Right kidney (tissue), 1 donor: ENCODE measurements at regions not wholly inside any gene's neighbourhood (a gene's known extent, or its start where the extent isn't known, plus 50 kb on each side); places are given as distances from the start of the nearest gene placed in this dataset.

Experiments
- DNase-seq: peaks from one replicate; pipeline ENCODE4 v3.0.0-alpha.2; 2016

DNA sequence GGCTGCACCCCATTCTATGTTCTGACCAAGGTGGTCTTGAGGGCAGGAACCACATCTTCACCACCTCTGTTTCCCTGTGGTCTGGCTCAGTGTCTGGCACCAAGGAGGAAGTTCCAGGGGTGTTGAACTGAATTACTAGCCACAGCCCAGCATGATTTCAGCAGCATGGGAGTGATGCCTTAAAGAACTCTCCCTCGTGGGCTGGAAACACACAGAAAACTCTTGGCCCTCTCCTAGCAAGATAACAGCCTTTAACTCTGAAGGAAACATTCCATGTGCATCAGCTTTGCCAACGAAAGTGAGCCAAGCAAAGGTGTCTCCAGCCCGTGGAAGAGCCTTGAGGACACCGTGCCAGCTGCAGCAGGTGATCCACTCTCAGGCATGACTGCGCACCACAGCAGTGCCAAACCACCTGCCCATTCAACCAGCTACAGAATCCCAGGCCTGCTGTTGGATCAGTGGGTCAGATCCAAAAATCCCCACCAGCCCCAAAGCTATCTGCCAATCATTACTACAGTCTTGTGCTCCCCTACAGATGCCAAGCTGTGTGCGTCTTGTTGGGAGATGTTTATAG, 124.8 kb downstream of the TTC32 start:
- DNase-seq: no peak

DNA sequence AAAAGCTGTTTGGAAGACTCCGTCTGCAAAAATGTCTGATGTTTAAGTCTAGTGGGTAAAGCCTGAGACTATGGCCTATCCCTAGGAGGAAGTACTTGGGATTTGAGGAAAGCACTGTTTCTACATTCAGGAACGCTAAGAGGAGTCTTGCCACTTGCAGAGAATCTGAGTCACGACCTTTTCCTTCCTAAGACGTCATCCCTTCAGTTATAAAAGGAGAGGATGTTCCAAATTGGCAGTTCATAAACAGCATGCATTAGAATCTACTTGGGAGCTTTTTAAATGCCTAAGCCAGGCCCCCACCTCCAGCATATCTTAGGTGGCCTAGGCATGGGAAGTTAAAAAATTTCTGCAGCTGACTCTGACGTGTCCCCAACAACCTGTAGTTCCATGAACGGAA, 125.9 kb downstream of the TTC32 start:
- no peak for DNase-seq

DNA sequence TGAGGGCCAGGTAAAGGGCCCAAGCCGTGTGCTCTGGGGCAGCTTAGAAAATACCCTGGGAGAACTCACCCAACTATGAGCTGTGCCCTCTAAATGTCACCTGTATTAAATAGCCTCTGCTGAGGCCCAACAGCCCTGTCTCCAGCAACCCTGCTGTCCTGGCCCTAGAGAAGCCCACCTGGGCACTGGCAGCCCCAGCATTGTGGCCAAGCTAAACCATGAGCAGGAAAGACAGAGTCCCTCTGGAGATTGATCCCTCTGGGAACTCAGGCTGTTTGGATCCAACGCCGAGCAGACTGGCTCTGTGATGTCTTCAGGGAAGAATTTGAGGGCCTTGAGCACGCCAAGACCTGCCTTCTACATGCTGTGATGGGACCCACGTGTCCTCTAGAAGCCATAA, 126.5 kb downstream of the TTC32 start:
- no peak for DNase-seq

DNA sequence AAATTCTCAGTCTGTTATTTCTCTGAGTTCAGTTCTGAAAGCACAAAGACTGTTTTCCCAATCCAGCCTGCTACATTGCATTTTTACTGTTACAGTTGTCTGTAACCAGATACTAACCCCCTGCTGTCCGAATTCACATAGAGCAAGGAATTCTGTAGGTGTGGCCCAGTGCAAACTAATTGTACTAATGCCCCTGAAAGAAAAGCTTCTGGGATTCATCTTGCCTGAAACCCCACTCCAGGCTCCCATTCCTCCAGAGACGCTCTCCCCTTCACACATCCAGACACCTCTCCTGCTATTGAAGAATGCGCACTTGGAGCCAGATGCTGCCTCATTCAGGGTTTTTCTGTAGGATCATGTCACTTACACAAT, 127.0 kb downstream of the TTC32 start:
- no peak for DNase-seq

DNA sequence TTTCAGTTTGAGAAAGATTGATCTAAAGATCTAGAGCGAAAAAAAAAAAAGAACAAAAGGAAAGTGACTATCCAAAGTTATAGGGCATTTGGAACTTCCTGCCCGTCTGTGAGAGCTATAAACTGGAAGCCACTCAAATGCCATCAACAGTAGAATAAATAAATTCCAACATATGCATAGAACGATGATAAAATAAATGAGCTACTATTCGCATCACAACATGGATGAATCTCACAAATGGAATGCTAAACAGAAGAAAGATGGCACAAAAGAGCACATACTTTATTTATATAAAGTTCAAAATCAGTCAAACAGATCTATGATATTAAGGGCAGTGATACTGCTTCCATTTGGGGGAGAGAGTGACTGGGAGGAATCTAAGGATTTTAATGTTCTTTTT, 128.8 kb downstream of the TTC32 start:
- DNase-seq: no peak

DNA sequence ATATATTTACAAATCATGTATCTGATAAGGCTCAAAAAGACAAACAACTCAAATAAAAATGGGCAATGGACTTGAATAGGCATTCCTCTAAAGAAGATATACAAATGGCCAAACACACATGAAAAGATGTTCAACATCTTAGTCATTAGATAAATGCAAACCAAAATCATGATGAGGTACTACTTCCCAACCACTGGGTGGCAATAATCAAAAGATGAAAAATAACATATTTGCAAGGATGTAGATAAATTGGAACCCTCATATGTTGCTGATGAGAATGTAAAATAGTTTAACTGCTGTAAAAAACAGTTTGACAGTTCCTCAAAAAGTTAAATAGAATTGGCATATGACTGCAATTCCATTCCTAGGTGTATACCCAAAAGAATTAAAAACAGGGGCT, 132.3 kb downstream of the TTC32 start:
- no peak for DNase-seq

DNA sequence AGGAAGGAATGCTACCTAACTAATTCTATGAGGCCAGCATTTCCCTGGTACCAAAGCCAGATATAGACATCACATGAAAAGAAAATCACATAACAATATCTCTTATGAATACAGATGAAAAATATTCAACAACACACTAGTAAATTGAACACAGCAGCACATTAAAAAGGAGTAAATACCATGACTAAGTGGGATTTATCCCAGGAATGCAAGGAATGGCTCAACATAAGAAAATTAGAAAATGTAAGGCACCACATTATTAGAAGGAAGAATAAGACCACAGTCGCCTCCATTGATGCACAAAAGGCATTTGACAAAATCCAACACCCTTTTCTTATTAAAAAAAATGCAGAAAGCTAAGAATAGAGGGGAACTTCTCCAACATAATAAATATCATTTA, 133.9 kb downstream of the TTC32 start:
- DNase-seq: no peak

DNA sequence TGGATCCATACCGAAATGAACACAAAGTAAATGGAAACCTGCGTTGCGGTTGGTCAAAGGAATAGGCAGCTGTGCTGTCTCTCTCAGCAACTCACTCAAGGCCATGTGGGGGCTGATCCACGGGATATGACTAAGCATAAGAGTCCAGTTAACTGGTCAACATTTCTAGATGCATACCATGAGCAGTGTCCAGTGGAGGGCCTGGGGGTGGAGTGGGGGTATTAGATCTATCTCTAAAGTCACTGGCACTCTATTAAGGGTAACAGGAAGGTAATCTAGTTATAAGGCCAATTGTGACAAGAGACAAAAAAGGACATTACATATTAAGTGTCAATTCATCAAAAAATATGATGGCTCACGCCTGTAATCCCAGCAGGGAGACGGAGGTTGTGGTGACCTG, 136.8 kb downstream of the TTC32 start:
- no peak for DNase-seq

DNA sequence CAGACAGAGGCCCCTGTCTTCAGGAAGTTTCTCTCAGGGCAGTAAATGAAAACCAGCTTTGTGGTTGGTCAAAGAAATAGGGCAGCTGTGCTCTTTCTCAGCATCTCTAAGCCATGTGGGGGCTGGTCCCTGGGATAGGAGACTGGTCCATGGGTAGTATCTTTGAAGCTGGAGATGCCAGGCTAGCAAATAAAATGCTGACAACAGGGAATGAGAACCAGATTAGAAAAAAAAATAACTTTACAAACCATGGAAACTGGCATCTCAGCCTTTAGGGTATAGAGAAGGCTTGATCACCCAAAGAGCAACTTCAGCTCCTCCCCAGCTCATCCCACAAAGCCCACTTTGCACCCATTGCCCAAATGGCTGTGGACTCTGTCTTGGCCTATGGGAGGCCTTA, 138.1 kb downstream of the TTC32 start:
- DNase-seq: no peak

DNA sequence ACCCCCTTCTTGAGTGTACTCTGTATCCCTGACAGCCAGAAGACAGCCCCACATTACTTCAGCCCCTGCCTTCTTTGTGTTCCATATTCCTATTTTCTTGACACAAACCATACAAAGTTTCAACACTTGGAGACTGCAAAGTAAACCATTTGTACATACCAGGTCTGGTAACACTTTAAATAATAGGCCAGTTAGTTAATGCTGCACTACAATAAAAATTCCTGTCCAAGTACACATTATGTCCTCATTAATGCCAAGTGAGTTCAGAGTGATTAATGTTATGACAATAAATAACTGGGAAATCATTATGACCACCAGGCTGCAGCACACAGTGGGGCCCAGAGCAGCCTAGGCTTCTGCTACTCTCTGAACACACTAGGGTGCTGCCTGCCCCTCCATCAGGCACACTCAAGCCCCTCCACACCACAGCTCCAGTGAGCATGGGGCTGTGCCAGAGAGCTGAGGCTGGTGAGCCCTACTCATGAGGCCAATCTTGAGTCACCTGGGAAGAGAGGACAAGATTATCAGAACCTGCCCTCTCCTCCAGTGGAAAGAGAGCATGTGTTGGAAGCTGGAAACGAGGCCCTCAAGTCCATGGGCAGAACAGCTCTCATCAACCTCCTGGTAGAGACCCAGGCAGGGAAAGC, 138.7 kb downstream of the TTC32 start:
- DNase-seq: no peak

DNA sequence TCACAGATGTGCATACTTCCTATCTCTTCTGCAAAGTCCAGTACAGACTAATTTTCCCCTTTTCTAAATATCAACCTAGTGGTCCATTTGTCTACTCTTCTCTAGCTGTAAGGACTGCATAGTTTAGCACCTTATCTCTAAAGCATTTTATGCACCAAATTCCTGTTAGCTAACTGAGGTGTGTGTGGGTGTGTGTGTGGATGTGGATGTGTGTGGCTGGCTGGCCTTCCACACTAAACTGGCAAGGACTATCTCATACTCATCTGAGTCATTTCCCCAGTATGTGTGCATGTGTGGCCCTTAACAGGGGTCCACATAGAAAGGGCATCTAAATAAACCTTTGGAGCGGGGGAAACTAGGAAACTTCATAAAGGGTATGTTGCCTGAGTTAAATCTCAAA, 139.6 kb downstream of the TTC32 start:
- no peak for DNase-seq

DNA sequence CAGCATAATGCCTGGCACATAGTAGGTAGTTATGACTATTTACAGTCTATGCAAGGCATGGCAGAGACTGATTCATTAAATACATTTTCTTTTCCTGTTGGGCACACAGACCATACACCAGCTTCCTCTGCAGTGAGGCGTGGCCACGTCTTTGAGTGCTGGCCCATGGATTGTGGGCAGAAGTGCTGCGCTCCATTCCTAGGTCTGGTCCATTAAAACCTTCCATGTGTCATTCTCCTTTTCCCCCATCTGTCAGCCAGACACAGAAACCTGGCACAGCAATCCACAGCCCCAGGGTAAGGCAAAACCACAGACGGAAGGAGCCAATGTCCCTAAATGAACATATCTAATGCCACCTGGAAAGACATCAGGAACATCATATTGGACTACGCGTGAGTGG, 141.9 kb downstream of the TTC32 start:
- no peak for DNase-seq

DNA sequence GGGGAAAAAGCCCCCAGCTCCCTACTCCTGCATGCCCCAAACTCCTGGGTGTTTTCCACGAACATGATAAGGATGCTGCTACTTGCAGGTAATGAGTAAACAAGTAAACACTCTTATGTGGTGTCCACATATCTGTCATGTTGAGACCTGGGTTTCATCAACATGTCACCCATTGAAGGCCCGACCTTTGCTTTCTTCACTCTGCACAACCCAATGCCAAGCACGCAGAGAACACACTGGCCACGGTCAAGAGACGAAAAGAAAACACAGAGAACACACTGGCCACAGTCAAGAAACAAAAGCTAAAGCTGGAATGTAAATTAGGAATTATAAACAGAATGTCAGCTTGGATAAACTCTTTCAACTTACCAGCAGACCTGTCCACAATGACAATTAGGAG, 143.1 kb downstream of the TTC32 start:
- DNase-seq: no peak

DNA sequence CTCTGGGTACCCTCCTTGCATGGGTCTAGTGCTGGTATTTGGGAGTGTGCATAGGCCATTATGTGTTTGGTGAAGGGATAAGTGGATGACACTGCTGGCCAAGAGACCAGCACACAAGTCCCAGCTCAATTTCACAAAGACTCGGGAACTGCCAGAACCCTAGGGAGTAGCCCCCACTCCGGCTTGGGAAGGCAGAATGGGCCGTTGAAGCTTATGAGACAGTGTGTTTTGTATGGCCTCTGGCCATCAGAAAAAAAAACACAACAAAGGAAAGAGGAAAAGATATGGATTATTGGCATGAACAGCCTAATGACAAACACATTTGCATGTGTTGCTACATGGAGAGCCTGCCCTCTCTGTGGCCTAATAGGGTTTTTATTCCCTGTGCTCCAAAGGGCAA, 144.2 kb downstream of the TTC32 start:
- DNase-seq: no peak

DNA sequence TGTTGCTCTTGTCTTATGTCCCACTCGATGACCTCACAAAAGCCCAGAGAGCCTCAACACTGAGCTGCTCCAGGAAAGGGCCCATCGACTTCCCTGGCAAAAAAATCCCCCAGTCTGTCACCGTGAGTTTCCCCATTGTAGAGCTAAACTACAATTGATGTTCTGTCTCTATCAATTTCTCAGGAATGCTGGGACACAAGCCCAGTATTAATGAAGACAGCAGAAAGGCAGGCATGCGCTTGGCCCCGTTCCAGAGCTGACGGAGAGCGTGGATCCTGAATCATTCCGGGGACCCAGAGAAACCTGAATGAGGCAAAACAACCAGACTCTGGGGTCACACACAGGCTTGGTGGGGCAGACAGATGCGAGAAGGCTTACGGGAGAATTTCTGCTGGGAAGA, 146.9 kb downstream of the TTC32 start:
- no peak for DNase-seq

DNA sequence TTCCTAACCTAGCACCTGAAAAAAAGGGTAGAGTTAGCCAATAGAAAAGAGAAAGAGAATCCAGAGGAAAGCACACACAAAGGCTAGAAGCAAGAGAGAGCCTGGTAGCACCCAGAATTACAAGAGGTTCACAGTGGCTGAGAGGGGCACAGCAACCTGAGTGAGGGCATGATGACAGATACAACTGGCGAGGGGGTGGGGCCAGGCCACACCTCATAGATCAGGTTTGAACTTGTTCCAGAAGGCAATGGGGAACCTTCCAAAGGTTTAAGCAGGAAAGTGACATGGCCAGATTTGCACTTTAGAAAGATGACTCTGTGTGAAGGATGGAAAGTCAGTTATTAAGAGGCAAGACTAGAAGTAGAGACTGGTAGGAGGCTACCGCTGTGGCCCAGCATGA, 148.0 kb downstream of the TTC32 start:
- no peak for DNase-seq

DNA sequence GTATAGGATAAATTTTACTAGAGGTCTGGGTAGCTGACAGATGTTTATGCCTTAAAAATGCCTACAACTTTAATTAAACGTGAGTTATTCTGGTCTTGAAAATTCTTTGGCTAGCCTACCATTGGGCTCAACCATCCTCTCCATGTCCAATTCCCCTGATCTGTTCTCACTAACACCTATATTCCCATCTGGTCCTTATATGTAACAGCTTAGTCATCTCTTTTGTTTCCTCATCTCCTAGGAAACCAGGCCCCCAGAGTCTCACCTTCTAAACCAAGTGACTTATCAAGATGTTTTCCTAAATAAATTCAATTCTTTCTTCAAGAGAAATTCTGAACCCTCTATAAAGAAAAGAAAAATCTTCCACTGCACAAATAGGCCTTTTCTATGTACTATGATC, 148.5 kb downstream of the TTC32 start:
- no peak for DNase-seq

DNA sequence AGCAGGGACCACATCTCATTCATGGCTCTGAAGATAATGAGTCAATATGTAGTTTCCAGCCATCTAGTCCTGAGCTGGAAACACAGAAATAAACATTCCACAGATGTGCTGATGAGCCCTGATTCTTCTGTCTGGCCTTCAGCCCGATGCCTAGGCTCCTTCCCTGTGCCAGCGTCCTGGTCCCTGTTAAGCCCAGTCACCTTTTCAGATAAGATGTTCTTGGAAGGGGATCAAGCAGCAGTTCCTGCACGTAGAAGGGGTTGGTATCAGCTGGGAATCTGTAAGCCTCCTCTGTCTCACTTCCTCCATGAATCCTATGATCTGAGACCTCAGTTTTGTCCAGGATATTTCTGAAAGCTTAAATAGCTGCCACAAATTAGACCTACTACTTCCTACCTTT, 149.3 kb downstream of the TTC32 start:
- no peak for DNase-seq

DNA sequence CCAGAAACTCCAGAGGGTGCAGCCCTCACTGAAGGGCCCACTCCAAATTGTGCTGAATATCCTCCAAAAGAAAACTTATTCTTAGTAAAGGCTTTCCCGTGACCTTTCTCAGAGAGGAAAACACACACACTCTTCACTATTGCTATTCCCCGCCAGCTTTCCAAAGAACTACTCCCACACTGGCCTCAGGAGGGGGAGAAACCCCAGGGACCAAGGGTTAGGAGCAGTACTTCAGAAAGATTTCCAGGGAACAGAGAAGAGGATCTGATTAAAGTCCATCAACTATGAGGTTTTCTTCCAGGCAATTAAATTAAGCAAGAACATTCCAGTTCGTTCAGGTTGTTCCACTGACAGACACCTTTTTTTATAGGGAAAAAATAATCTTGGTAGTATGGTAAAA, 150.2 kb downstream of the TTC32 start:
- DNase-seq: no peak

DNA sequence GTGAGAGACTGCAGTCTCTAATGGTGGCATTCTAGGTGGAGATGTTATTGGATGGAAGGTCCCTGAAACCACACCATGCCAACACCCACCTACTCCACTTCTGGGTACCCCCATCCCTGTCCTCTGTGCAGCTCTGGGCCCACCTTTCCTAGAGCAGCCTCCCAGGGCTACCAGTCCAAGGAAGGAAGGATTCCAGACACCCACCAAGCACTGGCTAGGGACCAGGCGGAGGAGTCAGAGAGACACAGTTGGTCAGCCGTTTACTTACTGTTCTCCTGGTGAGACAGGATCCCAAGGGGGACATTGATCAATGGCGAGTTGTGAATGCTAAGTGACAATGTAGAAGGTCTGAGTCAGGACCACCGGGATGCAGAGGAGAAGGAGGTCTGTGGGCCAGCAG, 151.6 kb downstream of the TTC32 start:
- no peak for DNase-seq

DNA sequence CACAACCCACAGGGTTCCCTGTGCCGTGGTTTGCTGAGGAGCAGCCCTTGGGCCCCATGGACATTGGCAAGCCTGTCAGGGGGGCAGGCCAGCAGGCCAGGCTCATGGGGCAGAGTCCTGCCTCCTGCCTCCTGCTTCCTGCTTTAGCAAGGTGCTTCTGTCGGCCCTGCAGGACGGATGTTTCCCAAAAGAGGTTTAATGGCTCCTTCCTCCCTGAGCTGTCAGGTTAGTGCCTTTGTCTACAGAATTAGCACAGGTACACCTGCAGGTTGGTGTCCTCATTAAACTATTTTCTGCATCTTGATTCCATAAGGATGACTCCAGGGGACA, 152.3 kb downstream of the TTC32 start:
- no peak for DNase-seq

DNA sequence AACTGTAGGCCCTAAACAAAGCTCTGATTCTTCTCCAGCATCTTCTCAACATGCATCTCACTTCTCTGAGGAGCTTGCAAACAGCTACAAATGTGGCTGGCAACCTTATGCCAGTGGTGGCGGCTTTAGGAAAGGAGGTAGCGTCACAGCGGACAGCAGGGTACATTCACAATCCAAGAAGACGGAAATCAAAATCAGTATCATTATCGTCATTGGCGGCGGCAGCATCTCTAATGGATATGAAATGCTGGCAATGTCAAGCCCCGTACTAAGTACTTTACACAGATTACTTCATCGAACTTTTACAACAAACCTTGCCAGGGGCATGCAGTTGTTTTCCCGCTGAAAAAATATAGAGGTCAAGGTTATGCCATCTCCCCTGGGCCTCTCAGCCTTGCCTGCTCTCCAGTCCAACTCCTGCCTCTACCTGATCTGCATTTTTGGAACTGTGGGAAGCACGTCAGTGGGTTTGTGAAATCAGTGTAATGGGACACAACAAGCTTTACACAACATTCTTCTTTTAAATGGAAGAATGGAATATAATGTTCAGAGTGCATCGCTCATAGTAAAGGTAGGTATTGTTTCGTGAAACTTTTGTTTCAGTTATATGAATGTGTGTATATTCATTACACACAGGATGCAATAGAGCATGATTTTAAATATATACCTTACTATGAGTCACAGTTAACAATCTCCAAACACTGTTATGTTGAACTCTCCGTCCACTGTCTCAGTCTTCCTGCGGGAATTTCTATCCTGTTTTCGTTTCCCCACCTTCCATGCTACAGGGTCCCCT, 152.9 kb downstream of the TTC32 start:
- DNase-seq: no peak

DNA sequence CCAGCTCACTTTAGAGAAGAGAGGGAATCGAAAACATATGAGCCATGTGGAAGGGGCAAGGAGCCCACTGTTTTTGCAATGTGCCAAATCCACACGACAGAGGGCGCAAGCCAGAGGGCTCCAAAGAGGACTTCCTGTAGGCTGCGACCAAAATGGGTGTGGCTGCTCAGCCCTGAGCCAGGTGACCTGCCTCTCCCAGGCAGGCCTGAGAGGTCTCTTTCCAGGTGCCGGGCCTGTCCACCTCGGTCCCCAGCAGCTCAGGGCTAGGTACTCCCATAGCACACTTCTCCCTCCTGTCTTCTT, 153.8 kb downstream of the TTC32 start:
- DNase-seq: no peak

DNA sequence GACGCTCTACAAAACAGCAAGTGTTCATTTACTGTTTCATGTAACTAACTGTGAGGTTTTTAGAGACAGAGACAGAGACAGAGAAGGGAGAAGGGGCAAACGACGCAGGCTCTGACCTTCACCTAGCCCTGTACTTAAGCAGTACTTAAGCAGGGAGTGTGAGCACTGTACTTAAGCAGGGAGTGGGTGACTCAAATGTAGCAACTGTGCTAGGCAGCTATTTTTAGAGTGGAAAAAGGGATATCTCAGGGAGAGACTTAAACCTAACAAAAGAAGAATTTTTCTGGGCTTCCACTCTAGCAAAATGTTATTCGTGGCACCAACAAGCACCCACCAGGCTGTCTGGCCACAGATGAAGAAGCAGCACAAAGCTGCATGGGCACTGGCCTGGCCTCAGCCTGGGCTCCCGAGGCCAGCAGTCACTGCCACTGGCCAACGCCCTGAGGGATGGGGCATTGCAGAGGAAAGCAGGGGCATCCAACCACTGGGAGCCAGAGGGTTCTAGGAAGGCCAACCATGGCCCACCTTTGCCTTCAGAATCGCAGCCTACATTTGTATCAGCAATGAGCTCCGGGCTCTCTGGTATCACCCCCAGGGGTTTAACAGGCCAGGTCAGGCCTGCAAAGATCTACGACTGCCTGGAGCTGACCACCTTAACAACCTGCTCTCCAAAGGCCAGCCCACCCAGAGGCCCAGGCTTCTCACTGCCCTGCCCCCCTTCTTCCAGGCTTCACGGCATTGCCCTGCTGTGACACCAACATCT, 154.3 kb downstream of the TTC32 start:
- DNase-seq: no peak
